ENCODE measurements at regions not wholly inside any gene's neighbourhood (a gene's known extent, or its start where the extent isn't known, plus 50 kb on each side); places are given as distances from the start of the nearest gene placed in this dataset.

DNA sequence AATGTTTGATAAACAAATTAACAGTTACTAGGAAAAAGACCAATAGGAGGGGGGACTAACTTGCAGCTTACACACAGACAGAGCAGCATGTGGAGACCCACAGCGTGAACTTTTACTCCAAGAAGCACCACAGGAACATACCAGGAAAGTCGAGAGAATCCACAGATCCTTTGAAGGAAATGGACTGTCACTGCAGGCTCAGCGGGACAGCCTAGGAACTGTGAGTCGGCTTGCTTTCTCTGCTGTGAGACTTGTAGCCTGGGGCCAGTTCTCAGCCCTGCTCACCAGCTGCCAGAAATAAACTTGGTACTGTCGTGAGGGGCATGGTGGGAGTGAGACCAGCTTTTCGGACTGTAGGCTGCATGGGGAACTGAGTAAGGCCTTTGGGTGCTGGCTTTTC lies 1211.5 kb downstream of the PCDH17 start:
- 86 to 90% methylated on average over 6 of the region's 6 CpGs for WGBS, 2 donors
- no peaks in the 10 kb centered on the region for H3K9me3 ChIP-seq
- H3K4me3 ChIP-seq, result no peak overlapping the region
- DNase-seq, result no peak
- intact Hi-C loops (cut with DNase I; ENCODE audit: low total_unique reads), result no loop called here
- H3K27ac ChIP-seq, result no peak overlapping the region
- H3K27me3 ChIP-seq, result no peaks in the 10 kb centered on the region
- no peaks in the 10 kb centered on the region for H3K4me1 ChIP-seq
- TF ChIP-seq, protein P1, sequence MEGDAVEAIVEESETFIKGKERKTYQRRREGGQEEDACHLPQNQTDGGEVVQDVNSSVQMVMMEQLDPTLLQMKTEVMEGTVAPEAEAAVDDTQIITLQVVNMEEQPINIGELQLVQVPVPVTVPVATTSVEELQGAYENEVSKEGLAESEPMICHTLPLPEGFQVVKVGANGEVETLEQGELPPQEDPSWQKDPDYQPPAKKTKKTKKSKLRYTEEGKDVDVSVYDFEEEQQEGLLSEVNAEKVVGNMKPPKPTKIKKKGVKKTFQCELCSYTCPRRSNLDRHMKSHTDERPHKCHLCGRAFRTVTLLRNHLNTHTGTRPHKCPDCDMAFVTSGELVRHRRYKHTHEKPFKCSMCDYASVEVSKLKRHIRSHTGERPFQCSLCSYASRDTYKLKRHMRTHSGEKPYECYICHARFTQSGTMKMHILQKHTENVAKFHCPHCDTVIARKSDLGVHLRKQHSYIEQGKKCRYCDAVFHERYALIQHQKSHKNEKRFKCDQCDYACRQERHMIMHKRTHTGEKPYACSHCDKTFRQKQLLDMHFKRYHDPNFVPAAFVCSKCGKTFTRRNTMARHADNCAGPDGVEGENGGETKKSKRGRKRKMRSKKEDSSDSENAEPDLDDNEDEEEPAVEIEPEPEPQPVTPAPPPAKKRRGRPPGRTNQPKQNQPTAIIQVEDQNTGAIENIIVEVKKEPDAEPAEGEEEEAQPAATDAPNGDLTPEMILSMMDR (IDR thresholded peaks at IDR 0.05), result no peak
- no peak for TF ChIP-seq POLR2A (IDR thresholded peaks at IDR 0.05)
- no peaks in the 10 kb centered on the region for H3K36me3 ChIP-seq (ENCODE audit: low read depth, missing control alignments)

DNA sequence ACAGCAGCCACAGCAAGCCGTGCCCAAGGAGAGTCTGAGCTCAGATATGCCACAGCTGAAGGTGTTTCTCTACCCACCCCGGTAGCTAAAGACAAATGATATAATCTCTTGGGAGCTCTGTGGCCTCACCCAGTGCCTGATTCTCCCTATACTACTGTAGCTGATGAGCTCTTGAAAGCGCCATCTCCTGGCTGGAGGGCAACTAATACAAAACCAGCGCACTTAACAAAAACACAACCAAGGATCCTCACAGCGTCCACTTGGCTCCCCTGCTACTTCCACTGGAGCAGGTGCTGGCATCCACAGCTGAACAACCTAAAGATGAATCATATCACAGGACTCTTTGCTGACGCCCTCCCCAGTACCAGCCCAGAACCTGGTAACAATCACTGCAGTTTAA lies 1212.0 kb downstream of the PCDH17 start:
- no peak for DNase-seq
- no peaks in the 10 kb centered on the region for H3K27me3 ChIP-seq
- H3K36me3 ChIP-seq (ENCODE audit: low read depth, missing control alignments), result no peaks in the 10 kb centered on the region
- TF ChIP-seq, protein P1 (IDR thresholded peaks at IDR 0.05), result no peak
- TF ChIP-seq POLR2A (IDR thresholded peaks at IDR 0.05), result no peak
- no peaks in the 10 kb centered on the region for H3K9me3 ChIP-seq
- WGBS, 2 donors, result 77 to 79% methylated on average over 4 to 6 of the region's 6 CpGs
- no peak overlapping the region for H3K4me3 ChIP-seq
- no peaks in the 10 kb centered on the region for H3K4me1 ChIP-seq
- intact Hi-C loops (cut with DNase I; ENCODE audit: low total_unique reads), result no loop called here
- no peak overlapping the region for H3K27ac ChIP-seq

DNA sequence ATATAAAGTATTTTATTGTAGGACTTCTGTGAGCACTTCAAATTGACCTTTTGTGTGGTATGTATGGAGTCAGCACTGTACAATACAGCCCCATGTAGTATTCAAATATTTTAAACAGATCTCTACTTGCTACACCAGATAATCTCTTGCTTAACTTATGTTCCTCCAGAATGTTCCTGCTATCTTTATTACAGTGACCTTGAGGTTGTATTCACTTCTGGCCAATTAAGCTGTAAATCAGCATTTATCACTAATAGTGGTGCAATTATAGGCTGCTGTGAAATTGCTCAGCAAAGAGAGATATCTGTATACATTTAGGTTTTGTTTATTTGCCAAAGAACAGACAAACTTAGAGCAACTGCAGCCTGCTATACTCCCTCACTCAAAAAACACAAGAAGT lies 1218.6 kb downstream of the PCDH17 start:
- no peak for DNase-seq
- no peaks in the 10 kb centered on the region for H3K9me3 ChIP-seq
- H3K4me1 ChIP-seq, result no peaks in the 10 kb centered on the region
- H3K36me3 ChIP-seq (ENCODE audit: low read depth, missing control alignments), result no peaks in the 10 kb centered on the region
- TF ChIP-seq, protein P1 (IDR thresholded peaks at IDR 0.05), result no peak
- no peak for TF ChIP-seq POLR2A (IDR thresholded peaks at IDR 0.05)
- H3K27me3 ChIP-seq, result no peaks in the 10 kb centered on the region
- no peak overlapping the region for H3K4me3 ChIP-seq
- H3K27ac ChIP-seq, result no peak overlapping the region
- intact Hi-C loops (cut with DNase I; ENCODE audit: low total_unique reads), result no loop called here

DNA sequence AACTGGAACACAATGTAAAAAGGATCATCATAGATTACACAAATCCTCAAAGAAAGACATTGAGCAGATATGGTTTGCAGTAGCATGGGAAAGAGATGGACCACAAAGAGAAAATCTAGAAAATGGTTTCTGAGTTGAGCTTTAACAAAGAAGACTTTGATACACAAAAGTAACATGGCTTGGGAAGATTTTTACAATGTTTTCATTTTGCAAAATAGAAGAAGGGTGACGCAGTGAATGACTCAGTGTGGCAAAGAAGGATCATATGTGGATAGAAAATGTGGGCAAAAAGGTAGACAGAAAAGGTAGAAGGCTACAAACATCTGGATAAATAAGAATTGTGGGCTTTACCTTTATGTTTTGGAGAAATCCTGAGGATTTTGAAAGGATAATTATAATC lies 1220.5 kb downstream of the PCDH17 start:
- 0% methylated on average over 1 of the region's 1 CpG for WGBS, 2 donors
- no peak for DNase-seq
- TF ChIP-seq, protein P1 (IDR thresholded peaks at IDR 0.05), result no peak
- TF ChIP-seq POLR2A (IDR thresholded peaks at IDR 0.05), result no peak
- Histone ChIP-seq H3K9me3 (no peaks in the 10 kb centered on the region), H3K4me1 (no peaks in the 10 kb centered on the region), H3K36me3 (ENCODE audit: low read depth, missing control alignments) (no peaks in the 10 kb centered on the region), H3K4me3 (no peak overlapping the region), H3K27ac (peak overlapping the region in 1 of 2 donors; percentile 24), H3K27me3 (no peaks in the 10 kb centered on the region)
- intact Hi-C loops (cut with DNase I; ENCODE audit: low total_unique reads), result no loop called here

DNA sequence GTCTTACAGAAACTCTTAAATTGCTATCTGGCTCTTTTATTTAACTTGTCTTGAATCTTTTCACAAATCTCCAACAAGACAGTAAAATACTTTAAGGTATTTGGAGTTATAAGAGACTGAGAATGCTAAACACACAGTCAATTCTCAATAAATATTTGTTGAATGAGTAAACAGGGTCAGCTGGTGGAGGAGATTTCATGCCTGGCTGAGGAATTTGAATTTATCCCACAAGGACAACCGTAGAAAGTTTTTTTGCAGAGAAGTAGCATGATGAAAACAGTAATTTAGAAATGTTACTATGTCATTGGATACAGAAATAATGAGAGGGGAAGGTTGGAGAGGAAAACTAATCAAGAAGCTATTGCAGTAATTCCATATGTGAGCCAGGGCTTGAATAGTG lies 1223.7 kb downstream of the PCDH17 start:
- intact Hi-C loops (cut with DNase I; ENCODE audit: low total_unique reads), result no loop called here
- H3K27ac ChIP-seq, result no peak overlapping the region
- TF ChIP-seq, protein P1 (IDR thresholded peaks at IDR 0.05), result no peak
- TF ChIP-seq POLR2A (IDR thresholded peaks at IDR 0.05), result no peak
- H3K4me3 ChIP-seq, result no peak overlapping the region
- H3K36me3 ChIP-seq (ENCODE audit: low read depth, missing control alignments), result no peaks in the 10 kb centered on the region
- 20 to 28% methylated on average over 1 of the region's 1 CpG for WGBS, 2 donors
- no peaks in the 10 kb centered on the region for H3K9me3 ChIP-seq
- no peaks in the 10 kb centered on the region for H3K27me3 ChIP-seq
- no peak for DNase-seq
- H3K4me1 ChIP-seq, result no peaks in the 10 kb centered on the region
